MM.1S (cell line): ENCODE measurements at regions not wholly inside any gene's neighbourhood (a gene's known extent, or its start where the extent isn't known, plus 50 kb on each side); places are given as distances from the start of the nearest gene placed in this dataset.
A peak's percentile ranks its signal among the peaks of the same experiment; 100 is the strongest.

ENCODE experiments used
- DNase-seq: peaks from one replicate; pipeline ENCODE4 v3.0.0-alpha.2; 2015
- H2AFZ ChIP-seq: fragments of 300-600 bp; sonication (generic); 2 replicates; pipeline ENCODE4 v1.6.0; 2016; ENCODE audit warnings: antibody characterized with exemption, low read length
- H3F3A ChIP-seq: fragments of 300-600 bp; sonication (generic); 2 replicates; pipeline ENCODE4 v1.6.1; 2016; ENCODE audit warnings: mild to moderate bottlenecking, antibody characterized with exemption, low read length, moderate library complexity, mixed read lengths; ENCODE audit not compliant: insufficient read depth
- H3K27ac ChIP-seq: fragments of 300-600 bp; sonication (generic); 2 replicates; pipeline ENCODE4 v1.5.1; 2016; ENCODE audit warnings: mild to moderate bottlenecking, low read length
- H3K27me3 ChIP-seq: fragments of 300-600 bp; sonication (generic); replicated peaks from 2 replicates; pipeline ENCODE4 v1.6.0; 2016; ENCODE audit warnings: low read length; ENCODE audit not compliant: insufficient read depth
- H3K36me3 ChIP-seq: fragments of 300-600 bp; sonication (generic); replicated peaks from 2 replicates; pipeline ENCODE4 v1.6.1; 2016; ENCODE audit warnings: mild to moderate bottlenecking, low read length, mixed read lengths; ENCODE audit not compliant: insufficient read depth
- H3K4me1 ChIP-seq: fragments of 300-600 bp; sonication (generic); 2 replicates; pipeline ENCODE4 v1.6.1; 2016; ENCODE audit warnings: low read length, mixed read lengths
- H3K4me2 ChIP-seq: fragments of 300-600 bp; sonication (generic); 2 replicates; pipeline ENCODE4 v1.6.0; 2016; ENCODE audit warnings: low read depth, low read length
- H3K4me3 ChIP-seq: fragments of 300-600 bp; sonication (generic); 2 replicates; pipeline ENCODE4 v1.5.1; 2016; ENCODE audit warnings: low read length, mixed read lengths
- H3K79me2 ChIP-seq: fragments of 300-600 bp; sonication (generic); 2 replicates; pipeline ENCODE4 v1.6.1; 2016; ENCODE audit warnings: mixed run types, low read length, mixed read lengths
- H3K9ac ChIP-seq: fragments of 300-600 bp; sonication (generic); 2 replicates; pipeline ENCODE4 v1.6.1; 2016; ENCODE audit warnings: low read length, mixed read lengths
- H3K9me2 ChIP-seq: fragments of 300-600 bp; sonication (generic); replicated peaks from 2 replicates; pipeline ENCODE4 v1.6.1; 2016; ENCODE audit warnings: mild to moderate bottlenecking, low read length, mixed read lengths; ENCODE audit not compliant: insufficient read depth
- H3K9me3 ChIP-seq: fragments of 300-600 bp; sonication (generic); replicated peaks from 2 replicates; pipeline ENCODE4 v1.6.1; 2016; ENCODE audit warnings: mild to moderate bottlenecking, low read length, mixed read lengths; ENCODE audit not compliant: insufficient read depth
- H4K20me1 ChIP-seq: fragments of 300-600 bp; sonication (generic); 2 replicates; pipeline ENCODE4 v1.6.1; 2016; ENCODE audit warnings: mild to moderate bottlenecking, low read length, moderate library complexity, mixed read lengths; ENCODE audit not compliant: insufficient read depth
- CTCF ChIP-seq: fragments of 300-600 bp; sonication (generic); IDR thresholded peaks from 2 replicates; pipeline ENCODE4 v1.5.1; 2016; ENCODE audit warnings: antibody characterized with exemption, low read length, mixed read lengths
- EZH2 ChIP-seq: fragments of 300-600 bp; sonication (generic); optimal IDR thresholded peaks from 2 replicates; pipeline ENCODE3; 2017; ENCODE audit warnings: low read depth, mild to moderate bottlenecking, antibody characterized with exemption, low read length, mixed read lengths
- EZH2phosphoT487 ChIP-seq: fragments of 300-600 bp; sonication (generic); IDR thresholded peaks from 2 replicates; pipeline ENCODE4 v1.6.1; 2018; ENCODE audit warnings: antibody characterized with exemption, low read length

DNA sequence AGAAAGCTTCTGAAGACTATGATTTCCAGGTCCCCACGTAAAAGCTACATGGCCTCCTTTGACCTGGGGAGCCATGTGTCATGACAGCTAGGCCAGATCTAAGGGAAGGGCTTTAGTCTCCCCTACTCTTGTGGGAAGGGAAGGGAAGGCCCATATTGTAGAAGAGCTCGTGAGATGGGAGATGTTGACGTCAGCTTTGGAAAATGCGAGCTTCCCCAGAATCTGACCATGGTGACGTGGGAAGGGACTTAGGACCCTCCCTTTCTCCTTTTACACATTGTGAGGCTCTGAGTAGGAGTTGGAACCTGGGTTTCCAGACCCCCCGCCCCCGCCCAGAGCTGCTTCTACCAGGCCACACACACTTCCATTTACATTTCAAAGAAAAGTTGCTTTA, 165.5 kb downstream of the SYK start:
- peaks cover 12% of the 10 kb centered on the region for H3F3A ChIP-seq
- no peaks in the 10 kb centered on the region for H4K20me1 ChIP-seq
- no peaks in the 10 kb centered on the region for H3K36me3 ChIP-seq
- H3K27ac ChIP-seq: no peak overlapping the region
- no peaks in the 10 kb centered on the region for H3K27me3 ChIP-seq
- peaks cover 23% of the 10 kb centered on the region for H3K4me1 ChIP-seq
- H3K79me2 ChIP-seq: no peaks in the 10 kb centered on the region
- H2AFZ ChIP-seq: no peak overlapping the region
- no peaks in the 10 kb centered on the region for H3K9me2 ChIP-seq
- no peak for TF ChIP-seq EZH2phosphoT487
- no peak for TF ChIP-seq EZH2
- no peak for TF ChIP-seq CTCF
- H3K4me2 ChIP-seq: no peak overlapping the region
- DNase-seq: peak; percentile 0
- H3K9me3 ChIP-seq: no peaks in the 10 kb centered on the region
- H3K9ac ChIP-seq: no peak overlapping the region
- no peak overlapping the region for H3K4me3 ChIP-seq

- H3K4me1 ChIP-seq: peaks cover 42% of the 10 kb centered on the region
- no peak overlapping the region for H3K4me2 ChIP-seq
- no peak overlapping the region for H3K9ac ChIP-seq
- no peaks in the 10 kb centered on the region for H3K9me3 ChIP-seq
- no peaks in the 10 kb centered on the region for H3K9me2 ChIP-seq
- H4K20me1 ChIP-seq: no peaks in the 10 kb centered on the region
- no peaks in the 10 kb centered on the region for H3K36me3 ChIP-seq
- no peak for TF ChIP-seq CTCF
- no peak for TF ChIP-seq EZH2phosphoT487
- no peak for TF ChIP-seq EZH2
- H3K79me2 ChIP-seq: no peaks in the 10 kb centered on the region
- no peak overlapping the region for H3K27ac ChIP-seq
- no peak overlapping the region for H3K4me3 ChIP-seq
- H3F3A ChIP-seq: peaks cover 32% of the 10 kb centered on the region
- DNase-seq: peak; percentile 3
- no peaks in the 10 kb centered on the region for H3K27me3 ChIP-seq
- H2AFZ ChIP-seq: no peak overlapping the region
Observed at GRCh38 chr9:90969021-90969675, 167.5 kb downstream of the SYK start.

DNA sequence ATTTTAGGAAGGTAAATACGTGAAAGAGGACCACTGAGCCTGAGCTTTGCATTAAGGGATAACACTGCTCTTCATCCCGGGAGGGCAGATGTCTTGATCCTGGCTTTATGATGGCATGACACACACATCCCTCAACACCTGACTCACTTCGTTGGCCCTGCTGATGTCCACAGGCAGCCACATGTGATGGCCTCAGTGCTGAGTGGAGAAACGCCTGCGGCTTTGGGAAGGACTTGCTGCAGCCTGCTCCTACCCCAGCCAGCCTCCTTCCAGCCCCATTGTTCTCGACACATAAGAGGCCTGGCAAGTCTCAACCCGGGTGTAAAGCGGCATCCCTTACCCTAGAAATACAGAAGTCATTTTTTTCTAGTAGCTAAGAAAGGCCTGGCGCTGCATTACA, 169.0 kb downstream of the SYK start:
- TF ChIP-seq EZH2phosphoT487 (no peak), CTCF (no peak), EZH2 (no peak)
- Histone ChIP-seq H3K27me3 (no peaks in the 10 kb centered on the region), H4K20me1 (no peaks in the 10 kb centered on the region), H2AFZ (no peak overlapping the region), H3K27ac (no peak overlapping the region; the same call in 1 of the 2 replicates), H3K4me2 (peak overlapping the region; percentile 14; the same call in 1 of the 2 replicates), H3K36me3 (no peaks in the 10 kb centered on the region), H3K79me2 (no peaks in the 10 kb centered on the region), H3K9ac (no peak overlapping the region), H3K9me3 (no peaks in the 10 kb centered on the region), H3K4me1 (peaks cover 56% of the 10 kb centered on the region), H3K4me3 (no peak overlapping the region), H3F3A (peaks cover 41% of the 10 kb centered on the region), H3K9me2 (no peaks in the 10 kb centered on the region)
- no peak for DNase-seq
